ENCODE measurements at regions not wholly inside any gene's neighbourhood (a gene's known extent, or its start where the extent isn't known, plus 50 kb on each side); places are given as distances from the start of the nearest gene placed in this dataset.

- BruUV-seq (replicated peaks), result no TSS peak
- intact Hi-C loops (cut with micrococcal nuclease; ENCODE audit: unreplicated experiment), result no loop called here
- no peaks in the 10 kb centered on the region for H3K27me3 Mint-ChIP-seq (ENCODE audit: unreplicated experiment)
- TF ChIP-seq CTCF (IDR thresholded peaks at IDR 0.05; ENCODE audit: unreplicated experiment), result no peak
- H3K9me3 Mint-ChIP-seq (ENCODE audit: low read depth, unreplicated experiment), result peaks cover 2% of the 10 kb centered on the region
- H3K36me3 Mint-ChIP-seq (ENCODE audit: insufficient read depth, unreplicated experiment), result no peaks in the 10 kb centered on the region
- H3K4me3 Mint-ChIP-seq (ENCODE audit: low read depth, unreplicated experiment), result no peak overlapping the region
- H3K27ac Mint-ChIP-seq (ENCODE audit: unreplicated experiment), result no peak overlapping the region
- no peaks in the 10 kb centered on the region for H3K4me1 Mint-ChIP-seq (ENCODE audit: low read depth, unreplicated experiment)
- DNase-seq, result no peak
- CTCF ChIA-PET, result interaction anchor here (0.6 kb wide), 1 partner anchor 42 kb away, joined by 5 read pairs; no protein-coding TSS in a partner anchor
Observed at GRCh38 chr2:43095533-43096295, 130.7 kb downstream of the ZFP36L2 start.

- no peaks in the 10 kb centered on the region for H3K36me3 Mint-ChIP-seq (ENCODE audit: insufficient read depth, unreplicated experiment)
- CTCF ChIA-PET, result no interaction called here
- intact Hi-C loops (cut with micrococcal nuclease; ENCODE audit: unreplicated experiment), result no loop called here
- BruUV-seq (replicated peaks), result no TSS peak
- H3K4me3 Mint-ChIP-seq (ENCODE audit: low read depth, unreplicated experiment), result no peak overlapping the region
- H3K4me1 Mint-ChIP-seq (ENCODE audit: low read depth, unreplicated experiment), result peaks cover 11% of the 10 kb centered on the region
- H3K27ac Mint-ChIP-seq (ENCODE audit: unreplicated experiment), result no peak overlapping the region
- TF ChIP-seq CTCF (IDR thresholded peaks at IDR 0.05; ENCODE audit: unreplicated experiment), result no peak
- no peaks in the 10 kb centered on the region for H3K27me3 Mint-ChIP-seq (ENCODE audit: unreplicated experiment)
- peaks cover 3% of the 10 kb centered on the region for H3K9me3 Mint-ChIP-seq (ENCODE audit: low read depth, unreplicated experiment)
- no peak for DNase-seq
Observed at GRCh38 chr2:43092520-43093179, 133.8 kb downstream of the ZFP36L2 start.

GRCh38 chr2:43090317-43090716 lies 136.1 kb downstream of the ZFP36L2 start:
- H3K27ac Mint-ChIP-seq (ENCODE audit: unreplicated experiment), result no peak overlapping the region
- TF ChIP-seq CTCF (IDR thresholded peaks at IDR 0.05; ENCODE audit: unreplicated experiment), result no peak
- no peaks in the 10 kb centered on the region for H3K27me3 Mint-ChIP-seq (ENCODE audit: unreplicated experiment)
- BruUV-seq (replicated peaks), result no TSS peak
- H3K36me3 Mint-ChIP-seq (ENCODE audit: insufficient read depth, unreplicated experiment), result no peaks in the 10 kb centered on the region
- H3K4me1 Mint-ChIP-seq (ENCODE audit: low read depth, unreplicated experiment), result peaks cover 35% of the 10 kb centered on the region
- intact Hi-C loops (cut with micrococcal nuclease; ENCODE audit: unreplicated experiment), result no loop called here
- DNase-seq, result no peak
- CTCF ChIA-PET, result no interaction called here
- no peak overlapping the region for H3K4me3 Mint-ChIP-seq (ENCODE audit: low read depth, unreplicated experiment)
- peaks cover 3% of the 10 kb centered on the region for H3K9me3 Mint-ChIP-seq (ENCODE audit: low read depth, unreplicated experiment)

- no peak overlapping the region for H3K27ac Mint-ChIP-seq (ENCODE audit: unreplicated experiment)
- DNase-seq, result no peak
- TF ChIP-seq CTCF (IDR thresholded peaks at IDR 0.05; ENCODE audit: unreplicated experiment), result no peak
- peaks cover 38% of the 10 kb centered on the region for H3K4me1 Mint-ChIP-seq (ENCODE audit: low read depth, unreplicated experiment)
- CTCF ChIA-PET, result no interaction called here
- H3K27me3 Mint-ChIP-seq (ENCODE audit: unreplicated experiment), result no peaks in the 10 kb centered on the region
- no peak overlapping the region for H3K4me3 Mint-ChIP-seq (ENCODE audit: low read depth, unreplicated experiment)
- H3K9me3 Mint-ChIP-seq (ENCODE audit: low read depth, unreplicated experiment), result peaks cover 3% of the 10 kb centered on the region
- H3K36me3 Mint-ChIP-seq (ENCODE audit: insufficient read depth, unreplicated experiment), result no peaks in the 10 kb centered on the region
- no TSS peak for BruUV-seq (replicated peaks)
- intact Hi-C loops (cut with micrococcal nuclease; ENCODE audit: unreplicated experiment), result no loop called here
Observed at GRCh38 chr2:43088143-43089073, 138.0 kb downstream of the ZFP36L2 start.

All from Calu3 (cell line).